GM18951 (cell line): ENCODE measurements at regions not wholly inside any gene's neighbourhood (a gene's known extent, or its start where the extent isn't known, plus 50 kb on each side); places are given as distances from the start of the nearest gene placed in this dataset.

Experiments used
- POLR2A ChIP-seq: IDR thresholded peaks from 4 replicates; pipeline ENCODE4 v1.6.1; 2011; ENCODE audit warnings: mild to moderate bottlenecking; ENCODE audit not compliant: insufficient read length, insufficient read depth; ENCODE audit errors: extremely low read depth
- in situ Hi-C: fragments of 300-500 bp; cut with MboI; formaldehyde crosslinking; loops from one replicate; pipeline ENCODE4 v1.12.0; 2022; ENCODE audit warnings: low sequenced_read_pairs, mixed read lengths, inconsistent platforms; ENCODE audit not compliant: unreplicated experiment

GRCh38 chr20:63104312-63105181 is 97.8 kb upstream of the BHLHE23 start:
- no peak for TF ChIP-seq POLR2A

GRCh38 chr20:63103402-63104311 is 96.9 kb upstream of the BHLHE23 start:
- no peak for TF ChIP-seq POLR2A
- in situ Hi-C loops, result no loop called here

More at GRCh38 chr20:63104312-63105181, 97.8 kb upstream of the BHLHE23 start:
- in situ Hi-C loops, result no loop called here

- in situ Hi-C loops, result no loop called here
- peak; percentile 6 for TF ChIP-seq POLR2A
Observed at GRCh38 chr20:63102721-63103375, 96.1 kb upstream of the BHLHE23 start.

- in situ Hi-C loops, result no loop called here
- peak; percentile 50 for TF ChIP-seq POLR2A
Observed at GRCh38 chr20:63101781-63102720, 95.3 kb upstream of the BHLHE23 start.

- TF ChIP-seq POLR2A, result no peak
- in situ Hi-C loops, result no loop called here
Observed at GRCh38 chr20:63100926-63101699, 94.3 kb upstream of the BHLHE23 start.

- in situ Hi-C loops, result no loop called here
- TF ChIP-seq POLR2A, result no peak
Observed at GRCh38 chr20:63100174-63100925, 93.6 kb upstream of the BHLHE23 start.

- in situ Hi-C loops, result no loop called here
- TF ChIP-seq POLR2A, result no peak
Observed at GRCh38 chr20:63099456-63100173, 92.9 kb upstream of the BHLHE23 start.

GRCh38 chr20:63098195-63098810 is 91.5 kb upstream of the BHLHE23 start:
- in situ Hi-C loops, result no loop called here
- TF ChIP-seq POLR2A, result no peak

GRCh38 chr20:63097336-63097831 is 90.6 kb upstream of the BHLHE23 start:
- in situ Hi-C loops, result no loop called here
- no peak for TF ChIP-seq POLR2A
